GM19395 (cell line): ENCODE measurements at regions not wholly inside any gene's neighbourhood (a gene's known extent, or its start where the extent isn't known, plus 50 kb on each side); places are given as distances from the start of the nearest gene placed in this dataset.
A peak's percentile ranks its signal among the peaks of the same experiment; 100 is the strongest.

ENCODE experiments used
- ATAC-seq: cut with Tn5 transposase; IDR thresholded peaks from one replicate; pipeline ENCODE4 v1.9.1; 2021; ENCODE audit warnings: mild to moderate bottlenecking, moderate library complexity; ENCODE audit not compliant: unreplicated experiment

GRCh38 chr7:95669513-95669912 lies 73.2 kb upstream of the PDK4 start:
- ATAC-seq: peak; percentile 90

- ATAC-seq: no peak
Measured at GRCh38 chr7:95668504-95669018, 72.2 kb upstream of the PDK4 start.

- no peak for ATAC-seq
Measured at GRCh38 chr7:95662987-95663386, 66.7 kb upstream of the PDK4 start.

GRCh38 chr7:95660023-95660434 lies 63.7 kb upstream of the PDK4 start:
- ATAC-seq: no peak

- ATAC-seq: no peak
Measured at GRCh38 chr7:95658676-95659075, 62.4 kb upstream of the PDK4 start.

GRCh38 chr7:95649546-95649945 lies 53.2 kb upstream of the PDK4 start:
- ATAC-seq: no peak

- no peak for ATAC-seq
Measured at GRCh38 chr7:95646350-95646749, 50.0 kb upstream of the PDK4 start.
